HepG2 (cell line): ENCODE measurements at regions not wholly inside any gene's neighbourhood (a gene's known extent, or its start where the extent isn't known, plus 50 kb on each side); places are given as distances from the start of the nearest gene placed in this dataset.

ENCODE experiments used
- CBX1 ChIP-seq: IDR thresholded peaks from one replicate; pipeline ENCODE4 v1.6.1; 2016; ENCODE audit warnings: antibody characterized with exemption, low read depth
- FLYWCH1 ChIP-seq: sonication (generic); formaldehyde crosslinking; IDR thresholded peaks from 2 replicates; pipeline ENCODE4 v1.8.1; 2023; ENCODE audit warnings: mild to moderate bottlenecking, missing genetic modification reagents
- FOXA1 ChIP-seq, 2 experiments: fragments of 450-650 bp in 1 of 2; sonication (generic) in 1 of 2; formaldehyde crosslinking in 1 of 2; IDR thresholded peaks; 2 replicates each; pipeline versions ENCODE4 v1.4.0 to v1.6.1; 2016 to 2020; ENCODE audit warnings: missing genetic modification reagents in 1 of 2
- ISL2 ChIP-seq: sonication (generic); formaldehyde crosslinking; IDR thresholded peaks from 2 replicates; pipeline ENCODE4 v1.5.0; 2020; ENCODE audit warnings: missing genetic modification reagents
- MYC ChIP-seq: sonication (generic); formaldehyde crosslinking; IDR thresholded peaks from 2 replicates; pipeline ENCODE4 v1.9.0; 2021; ENCODE audit warnings: missing genetic modification reagents, borderline replicate concordance
- NCOA2 ChIP-seq: sonication (generic); formaldehyde crosslinking; IDR thresholded peaks from 2 replicates; pipeline ENCODE4 v1.8.0; 2022; ENCODE audit warnings: inconsistent platforms
- PHF21A ChIP-seq: sonication (generic); formaldehyde crosslinking; IDR thresholded peaks from 2 replicates; pipeline ENCODE4 v1.5.0; 2020; ENCODE audit warnings: mild to moderate bottlenecking, missing genetic modification reagents
- SETDB1 ChIP-seq: sonication (generic); formaldehyde crosslinking; IDR thresholded peaks from 2 replicates; pipeline ENCODE4 v1.5.1; 2020; ENCODE audit warnings: missing genetic modification reagents, mild to moderate bottlenecking, borderline replicate concordance
- SOX5 ChIP-seq: IDR thresholded peaks from 2 replicates; pipeline ENCODE4 v1.6.1; 2016; ENCODE audit warnings: borderline replicate concordance
- SOX6 ChIP-seq, 2 experiments: fragments of 450-650 bp in 1 of 2; sonication (generic) in 1 of 2; formaldehyde crosslinking in 1 of 2; IDR thresholded peaks; 2 replicates each; pipeline versions ENCODE4 v1.4.0 to v1.6.1; 2017 to 2020; ENCODE audit warnings: antibody characterized with exemption in 1 of 2, mild to moderate bottlenecking in 1 of 2, missing genetic modification reagents in 1 of 2
- YY1 ChIP-seq: IDR thresholded peaks from 2 replicates; pipeline ENCODE4 v1.6.1; 2011; ENCODE audit warnings: low read length, low read depth, moderate library complexity, mild to moderate bottlenecking; ENCODE audit not compliant: insufficient read depth, insufficient replicate concordance
- ZNF253 ChIP-seq: sonication (generic); formaldehyde crosslinking; IDR thresholded peaks from 2 replicates; pipeline ENCODE4 v1.8.0; 2022; ENCODE audit warnings: mild to moderate bottlenecking, missing genetic modification reagents, borderline replicate concordance
- ZNF367 ChIP-seq: sonication (generic); formaldehyde crosslinking; IDR thresholded peaks from 2 replicates; pipeline ENCODE4 v1.4.0; 2020; ENCODE audit warnings: missing genetic modification reagents, borderline replicate concordance
- ZNF652 ChIP-seq: IDR thresholded peaks from 2 replicates; pipeline ENCODE4 v1.6.1; 2016; ENCODE audit warnings: low read depth, borderline replicate concordance
- TF ChIP-seq, protein P1 (sequence below): IDR thresholded peaks from 2 replicates; pipeline ENCODE4 v1.4.0; 2020; ENCODE audit warnings: mild to moderate bottlenecking, missing genetic modification reagents
- TF ChIP-seq, protein P2 (sequence below): sonication (generic); formaldehyde crosslinking; IDR thresholded peaks from 2 replicates; pipeline ENCODE4 v1.4.0; 2020; ENCODE audit warnings: missing genetic modification reagents
- TF ChIP-seq, protein P3 (sequence below): sonication (generic); formaldehyde crosslinking; IDR thresholded peaks from 2 replicates; pipeline ENCODE4 v1.4.0; 2020; ENCODE audit warnings: missing genetic modification reagents
- TF ChIP-seq, protein P4 (sequence below): sonication (generic); formaldehyde crosslinking; IDR thresholded peaks from 2 replicates; pipeline ENCODE4 v1.5.1; 2020; ENCODE audit warnings: mild to moderate bottlenecking, missing genetic modification reagents

DNA sequence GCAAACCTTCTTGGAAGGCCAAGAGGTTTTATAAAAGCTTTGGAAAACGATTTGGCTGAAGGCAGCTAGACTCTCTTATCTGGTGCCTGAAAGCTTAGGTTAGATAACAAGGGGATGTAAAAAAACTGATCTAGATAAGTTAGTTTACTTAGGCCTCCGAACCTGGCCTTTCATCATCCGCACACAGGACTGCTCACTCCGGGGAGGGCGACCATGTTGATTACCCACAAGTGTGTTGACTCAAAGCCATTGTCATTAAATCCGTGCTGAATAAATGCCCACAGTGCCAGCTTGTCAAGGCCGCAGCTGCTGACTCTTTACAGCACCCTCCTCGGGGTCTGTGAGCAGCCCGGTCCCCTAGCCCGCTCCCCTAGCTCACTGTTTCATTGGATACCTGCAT lies 112.3 kb downstream of the ZFAND4 start (continued):
- TF ChIP-seq, protein P1, sequence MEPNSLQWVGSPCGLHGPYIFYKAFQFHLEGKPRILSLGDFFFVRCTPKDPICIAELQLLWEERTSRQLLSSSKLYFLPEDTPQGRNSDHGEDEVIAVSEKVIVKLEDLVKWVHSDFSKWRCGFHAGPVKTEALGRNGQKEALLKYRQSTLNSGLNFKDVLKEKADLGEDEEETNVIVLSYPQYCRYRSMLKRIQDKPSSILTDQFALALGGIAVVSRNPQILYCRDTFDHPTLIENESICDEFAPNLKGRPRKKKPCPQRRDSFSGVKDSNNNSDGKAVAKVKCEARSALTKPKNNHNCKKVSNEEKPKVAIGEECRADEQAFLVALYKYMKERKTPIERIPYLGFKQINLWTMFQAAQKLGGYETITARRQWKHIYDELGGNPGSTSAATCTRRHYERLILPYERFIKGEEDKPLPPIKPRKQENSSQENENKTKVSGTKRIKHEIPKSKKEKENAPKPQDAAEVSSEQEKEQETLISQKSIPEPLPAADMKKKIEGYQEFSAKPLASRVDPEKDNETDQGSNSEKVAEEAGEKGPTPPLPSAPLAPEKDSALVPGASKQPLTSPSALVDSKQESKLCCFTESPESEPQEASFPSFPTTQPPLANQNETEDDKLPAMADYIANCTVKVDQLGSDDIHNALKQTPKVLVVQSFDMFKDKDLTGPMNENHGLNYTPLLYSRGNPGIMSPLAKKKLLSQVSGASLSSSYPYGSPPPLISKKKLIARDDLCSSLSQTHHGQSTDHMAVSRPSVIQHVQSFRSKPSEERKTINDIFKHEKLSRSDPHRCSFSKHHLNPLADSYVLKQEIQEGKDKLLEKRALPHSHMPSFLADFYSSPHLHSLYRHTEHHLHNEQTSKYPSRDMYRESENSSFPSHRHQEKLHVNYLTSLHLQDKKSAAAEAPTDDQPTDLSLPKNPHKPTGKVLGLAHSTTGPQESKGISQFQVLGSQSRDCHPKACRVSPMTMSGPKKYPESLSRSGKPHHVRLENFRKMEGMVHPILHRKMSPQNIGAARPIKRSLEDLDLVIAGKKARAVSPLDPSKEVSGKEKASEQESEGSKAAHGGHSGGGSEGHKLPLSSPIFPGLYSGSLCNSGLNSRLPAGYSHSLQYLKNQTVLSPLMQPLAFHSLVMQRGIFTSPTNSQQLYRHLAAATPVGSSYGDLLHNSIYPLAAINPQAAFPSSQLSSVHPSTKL (CRISPR knock-in tag) = peak; percentile 65
- TF ChIP-seq ISL2 (CRISPR knock-in tag) (peak; percentile 47; the same call in 1 of the 2 replicates), FOXA1 (IDR thresholded peaks at IDR 0.05) (no peak), FOXA1 (CRISPR knock-in tag; IDR thresholded peaks at IDR 0.05) (peak; percentile 71), ZNF367 (no peak), PHF21A (no peak), SOX6 (IDR thresholded peaks at IDR 0.05) (no peak), SOX6 (CRISPR knock-in tag; IDR thresholded peaks at IDR 0.05) (peak; percentile 39), ZNF253 (CRISPR knock-in tag) (peak; percentile 100), MYC (CRISPR knock-in tag) (no peak), SETDB1 (CRISPR knock-in tag) (peak; percentile 93; the same call in 1 of the 2 replicates), CBX1 (peak; percentile 71), FLYWCH1 (CRISPR knock-in tag) (no peak), SOX5 (CRISPR knock-in tag) (peak; percentile 29; the same call in 1 of the 2 replicates), ZNF652 (CRISPR knock-in tag) (no peak), YY1 (peak; percentile 53), NCOA2 (CRISPR knock-in tag) (peak; percentile 43; the same call in 1 of the 2 replicates)
- TF ChIP-seq, protein P2, sequence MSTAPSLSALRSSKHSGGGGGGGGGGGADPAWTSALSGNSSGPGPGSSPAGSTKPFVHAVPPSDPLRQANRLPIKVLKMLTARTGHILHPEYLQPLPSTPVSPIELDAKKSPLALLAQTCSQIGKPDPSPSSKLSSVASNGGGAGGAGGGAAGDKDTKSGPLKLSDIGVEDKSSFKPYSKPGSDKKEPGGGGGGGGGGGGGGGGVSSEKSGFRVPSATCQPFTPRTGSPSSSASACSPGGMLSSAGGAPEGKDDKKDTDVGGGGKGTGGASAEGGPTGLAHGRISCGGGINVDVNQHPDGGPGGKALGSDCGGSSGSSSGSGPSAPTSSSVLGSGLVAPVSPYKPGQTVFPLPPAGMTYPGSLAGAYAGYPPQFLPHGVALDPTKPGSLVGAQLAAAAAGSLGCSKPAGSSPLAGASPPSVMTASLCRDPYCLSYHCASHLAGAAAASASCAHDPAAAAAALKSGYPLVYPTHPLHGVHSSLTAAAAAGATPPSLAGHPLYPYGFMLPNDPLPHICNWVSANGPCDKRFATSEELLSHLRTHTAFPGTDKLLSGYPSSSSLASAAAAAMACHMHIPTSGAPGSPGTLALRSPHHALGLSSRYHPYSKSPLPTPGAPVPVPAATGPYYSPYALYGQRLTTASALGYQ = 0 out of 2 replicates have a peak, but pooled peaks have one; percentile 27
- TF ChIP-seq, protein P3, sequence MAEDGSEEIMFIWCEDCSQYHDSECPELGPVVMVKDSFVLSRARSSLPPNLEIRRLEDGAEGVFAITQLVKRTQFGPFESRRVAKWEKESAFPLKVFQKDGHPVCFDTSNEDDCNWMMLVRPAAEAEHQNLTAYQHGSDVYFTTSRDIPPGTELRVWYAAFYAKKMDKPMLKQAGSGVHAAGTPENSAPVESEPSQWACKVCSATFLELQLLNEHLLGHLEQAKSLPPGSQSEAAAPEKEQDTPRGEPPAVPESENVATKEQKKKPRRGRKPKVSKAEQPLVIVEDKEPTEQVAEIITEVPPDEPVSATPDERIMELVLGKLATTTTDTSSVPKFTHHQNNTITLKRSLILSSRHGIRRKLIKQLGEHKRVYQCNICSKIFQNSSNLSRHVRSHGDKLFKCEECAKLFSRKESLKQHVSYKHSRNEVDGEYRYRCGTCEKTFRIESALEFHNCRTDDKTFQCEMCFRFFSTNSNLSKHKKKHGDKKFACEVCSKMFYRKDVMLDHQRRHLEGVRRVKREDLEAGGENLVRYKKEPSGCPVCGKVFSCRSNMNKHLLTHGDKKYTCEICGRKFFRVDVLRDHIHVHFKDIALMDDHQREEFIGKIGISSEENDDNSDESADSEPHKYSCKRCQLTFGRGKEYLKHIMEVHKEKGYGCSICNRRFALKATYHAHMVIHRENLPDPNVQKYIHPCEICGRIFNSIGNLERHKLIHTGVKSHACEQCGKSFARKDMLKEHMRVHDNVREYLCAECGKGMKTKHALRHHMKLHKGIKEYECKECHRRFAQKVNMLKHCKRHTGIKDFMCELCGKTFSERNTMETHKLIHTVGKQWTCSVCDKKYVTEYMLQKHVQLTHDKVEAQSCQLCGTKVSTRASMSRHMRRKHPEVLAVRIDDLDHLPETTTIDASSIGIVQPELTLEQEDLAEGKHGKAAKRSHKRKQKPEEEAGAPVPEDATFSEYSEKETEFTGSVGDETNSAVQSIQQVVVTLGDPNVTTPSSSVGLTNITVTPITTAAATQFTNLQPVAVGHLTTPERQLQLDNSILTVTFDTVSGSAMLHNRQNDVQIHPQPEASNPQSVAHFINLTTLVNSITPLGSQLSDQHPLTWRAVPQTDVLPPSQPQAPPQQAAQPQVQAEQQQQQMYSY (CRISPR knock-in tag) = no peak
- TF ChIP-seq, protein P4, sequence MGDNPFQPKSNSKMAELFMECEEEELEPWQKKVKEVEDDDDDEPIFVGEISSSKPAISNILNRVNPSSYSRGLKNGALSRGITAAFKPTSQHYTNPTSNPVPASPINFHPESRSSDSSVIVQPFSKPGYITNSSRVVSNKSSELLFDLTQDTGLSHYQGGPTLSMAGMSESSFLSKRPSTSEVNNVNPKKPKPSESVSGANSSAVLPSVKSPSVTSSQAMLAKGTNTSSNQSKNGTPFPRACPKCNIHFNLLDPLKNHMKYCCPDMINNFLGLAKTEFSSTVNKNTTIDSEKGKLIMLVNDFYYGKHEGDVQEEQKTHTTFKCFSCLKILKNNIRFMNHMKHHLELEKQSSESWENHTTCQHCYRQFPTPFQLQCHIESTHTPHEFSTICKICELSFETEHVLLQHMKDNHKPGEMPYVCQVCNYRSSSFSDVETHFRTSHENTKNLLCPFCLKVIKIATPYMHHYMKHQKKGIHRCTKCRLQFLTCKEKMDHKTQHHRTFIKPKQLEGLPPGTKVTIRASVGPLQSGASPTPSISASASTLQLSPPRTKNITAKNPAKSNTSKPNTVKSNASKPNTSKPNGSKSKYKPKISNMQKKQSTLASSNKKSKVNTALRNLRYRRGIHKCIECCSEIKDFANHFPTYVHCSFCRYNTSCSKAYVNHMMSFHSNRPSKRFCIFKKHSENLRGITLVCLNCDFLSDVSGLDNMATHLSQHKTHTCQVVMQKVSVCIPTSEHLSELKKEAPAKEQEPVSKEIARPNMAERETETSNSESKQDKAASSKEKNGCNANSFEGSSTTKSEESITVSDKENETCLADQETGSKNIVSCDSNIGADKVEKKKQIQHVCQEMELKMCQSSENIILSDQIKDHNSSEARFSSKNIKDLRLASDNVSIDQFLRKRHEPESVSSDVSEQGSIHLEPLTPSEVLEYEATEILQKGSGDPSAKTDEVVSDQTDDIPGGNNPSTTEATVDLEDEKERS = 0 out of 2 replicates have a peak, but pooled peaks have one; percentile 43
